H1 (cell line): ENCODE measurements at regions not wholly inside any gene's neighbourhood (a gene's known extent, or its start where the extent isn't known, plus 50 kb on each side); places are given as distances from the start of the nearest gene placed in this dataset.

ENCODE experiments used
- CTCF ChIA-PET: fragments of 300-600 bp; sonication (Branson Sonifier 250); formaldehyde crosslinking; loops from one replicate; lab custom pipeline; 2021; ENCODE audit not compliant: partially characterized antibody; lab: Charles Lee
- POLR2A ChIA-PET: fragments of 300-600 bp; sonication (Branson Sonifier 250); formaldehyde crosslinking; loops from one replicate; lab custom pipeline; 2021; ENCODE audit warnings: inconsistent platforms; ENCODE audit not compliant: partially characterized antibody; lab: Charles Lee
- DNase-seq, 2 experiments: peaks; one replicate each; pipeline versions ENCODE4 v3.0.0 to v3.0.0-alpha.2; 2010 to 2022; ENCODE audit warnings: low spot score in 2 of 2, low read depth in 1 of 2, mixed read lengths in 1 of 2
- FAIRE-seq: peaks from 2 replicates; lab custom pipeline; 2011; peaks lifted over from hg19 to GRCh38; lab: Jason Lieb, UNC
- H2AFZ ChIP-seq: 2 replicates; pipeline ENCODE4 v1.8.1; 2012; ENCODE audit warnings: low read length, inconsistent platforms
- H2AK5ac ChIP-seq: 2 replicates; pipeline ENCODE4 v1.6.1; 2013; ENCODE audit warnings: low read depth, low read length
- H2BK120ac ChIP-seq: replicated peaks from 2 replicates; pipeline ENCODE3; 2013; ENCODE audit warnings: low read depth, low read length, inconsistent platforms
- H2BK12ac ChIP-seq: 2 replicates; pipeline ENCODE4 v1.6.1; 2013; ENCODE audit warnings: low read depth, low read length
- H2BK15ac ChIP-seq: 2 replicates; pipeline ENCODE4 v1.6.1; 2013; ENCODE audit warnings: low read length
- H2BK20ac ChIP-seq: 2 replicates; pipeline ENCODE4 v1.6.1; 2013; ENCODE audit warnings: low read length
- H2BK5ac ChIP-seq: 2 replicates; pipeline ENCODE4 v1.6.1; 2013; ENCODE audit warnings: low read depth, low read length
- H3K14ac ChIP-seq: 2 replicates; pipeline ENCODE4 v1.6.1; 2013; ENCODE audit warnings: inconsistent platforms; ENCODE audit not compliant: insufficient read length
- H3K18ac ChIP-seq: 2 replicates; pipeline ENCODE4 v1.6.1; 2013; ENCODE audit warnings: low read length; ENCODE audit errors: extremely low read depth
- H3K23ac ChIP-seq: 2 replicates; pipeline ENCODE4 v1.6.1; 2013; ENCODE audit warnings: inconsistent platforms; ENCODE audit not compliant: insufficient read length
- H3K23me2 ChIP-seq: 2 replicates; pipeline ENCODE4 v1.6.1; 2013; ENCODE audit warnings: low read depth, low read length
- H3K27ac ChIP-seq: 2 replicates; pipeline ENCODE4 v1.6.1; 2011; ENCODE audit warnings: low read depth, low read length, inconsistent platforms
- H3K27me3 ChIP-seq, 4 experiments: replicated peaks in 1 of 4; 1 replicate in 1 of 4; 2 replicates in 3 of 4; pipeline versions ENCODE4 v1.6.1 to v1.8.1; 2011 to 2013; ENCODE audit warnings: low read length in 3 of 4, mild to moderate bottlenecking in 3 of 4, inconsistent platforms in 2 of 4, mixed read lengths in 2 of 4, moderate library complexity in 1 of 4; ENCODE audit not compliant: control insufficient read depth in 3 of 4, insufficient read depth in 3 of 4; ENCODE audit errors: extremely low read depth in 1 of 4
- H3K36me3 ChIP-seq, 4 experiments: 2 replicates each; pipeline versions ENCODE4 v1.6.1 to v1.8.1; 2011 to 2013; ENCODE audit warnings: mild to moderate bottlenecking in 4 of 4, low read length in 3 of 4, moderate library complexity in 2 of 4, control low read depth in 1 of 4, inconsistent platforms in 1 of 4; ENCODE audit not compliant: insufficient read depth in 4 of 4, control insufficient read depth in 2 of 4
- H3K4ac ChIP-seq: replicated peaks from 2 replicates; pipeline ENCODE3; 2013; ENCODE audit warnings: low read length, low read depth, mixed read lengths, inconsistent platforms; ENCODE audit not compliant: insufficient read length
- H3K4me1 ChIP-seq, 4 experiments: replicated peaks in 1 of 4; 1 replicate in 1 of 4; 2 replicates in 3 of 4; pipeline versions ENCODE4 v1.6.1 to v1.8.1; 2011 to 2013; ENCODE audit warnings: low read length in 3 of 4, inconsistent platforms in 2 of 4, mixed read lengths in 1 of 4; ENCODE audit not compliant: insufficient read depth in 4 of 4, control insufficient read depth in 3 of 4
- H3K4me2 ChIP-seq, 2 experiments: 2 replicates each; pipeline versions ENCODE4 v1.6.1 to v1.8.1; 2011 to 2013; ENCODE audit warnings: low read depth in 2 of 2, low read length in 2 of 2, control low read depth in 1 of 2, inconsistent platforms in 1 of 2, mild to moderate bottlenecking in 1 of 2; ENCODE audit not compliant: insufficient read depth in 1 of 2
- H3K4me3 ChIP-seq, 4 experiments: fragments of 200-600, 300-600 bp in 1 of 4; sonication (generic), shearing (Covaris generic), sonication (Bioruptor Twin) in 1 of 4; 2 replicates each; pipeline versions ENCODE4 v1.5.1 to v1.8.1; 2011 to 2016; ENCODE audit warnings: low read length in 4 of 4, low read depth in 3 of 4, control low read depth in 2 of 4, inconsistent platforms in 2 of 4, mild to moderate bottlenecking in 2 of 4, mixed read lengths in 1 of 4, moderate library complexity in 1 of 4; ENCODE audit not compliant: insufficient read depth in 2 of 4; ENCODE audit errors: extremely low read depth in 1 of 4
- H3K56ac ChIP-seq: replicated peaks from 2 replicates; pipeline ENCODE3; 2013; ENCODE audit warnings: low read depth, mild to moderate bottlenecking, mixed read lengths, low read length, inconsistent platforms; ENCODE audit not compliant: insufficient read length
- H3K79me1 ChIP-seq: 2 replicates; pipeline ENCODE4 v1.6.1; 2013; ENCODE audit warnings: low read depth, low read length, control low read depth
- H3K79me2 ChIP-seq, 2 experiments: 2 replicates each; pipeline versions ENCODE4 v1.6.1 to v1.8.1; 2012 to 2013; ENCODE audit warnings: low read length in 2 of 2, mild to moderate bottlenecking in 2 of 2, inconsistent platforms in 1 of 2; ENCODE audit not compliant: insufficient read depth in 2 of 2, control insufficient read depth in 1 of 2
- H3K9ac ChIP-seq, 4 experiments: replicated peaks in 1 of 4; 1 replicate in 1 of 4; 2 replicates in 3 of 4; pipeline versions ENCODE4 v1.6.1 to v1.8.1; 2011 to 2013; ENCODE audit warnings: low read depth in 3 of 4, low read length in 3 of 4, control low read depth in 2 of 4, mild to moderate bottlenecking in 2 of 4, moderate library complexity in 2 of 4, inconsistent platforms in 1 of 4; ENCODE audit errors: extremely low read depth in 1 of 4
- H3K9me3 ChIP-seq, 2 experiments: 2 replicates each; pipeline versions ENCODE4 v1.6.1 to v1.8.1; 2012 to 2013; ENCODE audit warnings: mild to moderate bottlenecking in 2 of 2, moderate library complexity in 2 of 2, control low read depth in 1 of 2, inconsistent platforms in 1 of 2, low read depth in 1 of 2, low read length in 1 of 2, mixed read lengths in 1 of 2; ENCODE audit not compliant: insufficient read depth in 2 of 2
- H4K20me1 ChIP-seq, 2 experiments: replicated peaks in 1 of 2; 2 replicates each; pipeline versions ENCODE3 to v1.8.1; 2011 to 2013; ENCODE audit warnings: inconsistent platforms in 2 of 2, low read length in 2 of 2, mild to moderate bottlenecking in 1 of 2; ENCODE audit not compliant: insufficient read depth in 2 of 2, control insufficient read depth in 1 of 2
- H4K5ac ChIP-seq: 2 replicates; pipeline ENCODE4 v1.6.1; 2013; ENCODE audit warnings: low read length, low read depth, mixed read lengths, inconsistent platforms; ENCODE audit not compliant: insufficient read length
- H4K8ac ChIP-seq: 2 replicates; pipeline ENCODE4 v1.8.0; 2013; ENCODE audit warnings: mild to moderate bottlenecking, moderate library complexity, low read length, inconsistent platforms; ENCODE audit not compliant: insufficient read depth; ENCODE audit errors: extremely low read depth
- H4K91ac ChIP-seq: replicated peaks from 2 replicates; pipeline ENCODE3; 2013; ENCODE audit warnings: low read length, mixed read lengths, inconsistent platforms; ENCODE audit not compliant: insufficient read length
- ASH2L ChIP-seq: fragments of 200-600, 300-600 bp; sonication (generic); IDR thresholded peaks from one replicate; pipeline ENCODE4 v1.7.1; 2017; ENCODE audit warnings: low read length
- CREB1 ChIP-seq: IDR thresholded peaks from 2 replicates; pipeline ENCODE4 v1.6.1; 2012; ENCODE audit warnings: inconsistent platforms
- EGR1 ChIP-seq: IDR thresholded peaks from 2 replicates; pipeline ENCODE4 v1.6.1; 2011; ENCODE audit warnings: low read depth, low read length, borderline replicate concordance
- EP300 ChIP-seq, 2 experiments: IDR thresholded peaks; 1 replicate in 1 of 2; 2 replicates in 1 of 2; pipeline ENCODE4 v1.6.1; 2011 to 2012; ENCODE audit warnings: low read depth in 2 of 2, low read length in 2 of 2, mild to moderate bottlenecking in 2 of 2, borderline replicate concordance in 1 of 2, inconsistent platforms in 1 of 2, moderate library complexity in 1 of 2
- JUND ChIP-seq: IDR thresholded peaks from 2 replicates; pipeline ENCODE4 v1.6.1; 2011; ENCODE audit warnings: mild to moderate bottlenecking, improper control_type of control experiment, low read length
- RBBP5 ChIP-seq: IDR thresholded peaks from 2 replicates; pipeline ENCODE4 v1.7.1; 2012; ENCODE audit warnings: low read depth, mild to moderate bottlenecking, inconsistent platforms, low read length, moderate library complexity, borderline replicate concordance
- SIN3A ChIP-seq, 2 experiments: IDR thresholded peaks in 1 of 2; conservative IDR thresholded peaks in 1 of 2; 2 replicates each; pipeline ENCODE4 v1.6.1; 2011 to 2012; ENCODE audit warnings: low read length in 2 of 2, improper control_type of control experiment in 1 of 2, low read depth in 1 of 2, mild to moderate bottlenecking in 1 of 2
- SRF ChIP-seq: IDR thresholded peaks from 2 replicates; pipeline ENCODE4 v1.6.1; 2011; ENCODE audit warnings: mild to moderate bottlenecking, low read depth, low read length, moderate library complexity
- TCF12 ChIP-seq: IDR thresholded peaks from 2 replicates; pipeline ENCODE4 v1.6.1; 2011; ENCODE audit warnings: low read depth, mild to moderate bottlenecking, low read length
- YY1 ChIP-seq: IDR thresholded peaks from 2 replicates; pipeline ENCODE4 v1.6.1; 2011; ENCODE audit warnings: low read depth, mild to moderate bottlenecking, low read length
- WGBS, 2 experiments: shearing (Covaris generic) in 1 of 2; methylation state at CpG; one replicate each; pipeline versions ENCODE4 v1.1.6 to v1.1.7; 2013 to 2015; ENCODE audit warnings: low lambda C conversion rate in 2 of 2, mixed read lengths in 2 of 2, inconsistent platforms in 1 of 2, low coverage in 1 of 2, missing lambda C conversion rate in 1 of 2; ENCODE audit not compliant: insufficient replicate concordance in 2 of 2, insufficient coverage in 1 of 2, insufficient read length in 1 of 2; ENCODE audit errors: extremely low coverage in 1 of 2, missing lambda C conversion rate in 1 of 2; 5-methylcytosine and 5-hydroxymethylcytosine counted together

GRCh38 chr3:161156936-161157335 lies 51.8 kb upstream of the B3GALNT1 start:
- Histone ChIP-seq H2AK5ac (no peak overlapping the region), H3K4ac (no peak overlapping the region), H3K27ac (no peak overlapping the region), H3K27me3 (no peaks in the 10 kb centered on the region), H3K23ac (no peak overlapping the region)
- TF ChIP-seq SIN3A (conservative IDR thresholded peaks at IDR 0.05 in 1 of 2, IDR thresholded peaks at IDR 0.05 in 1 of 2; ENCODE audit: low read depth in 1 of 2, low read length in 2 of 2) (no peak), SRF (no peak), RBBP5 (no peak), EGR1 (no peak), TCF12 (no peak), YY1 (no peak), JUND (no peak), CREB1 (no peak), ASH2L (no peak), EP300 (IDR thresholded peaks at IDR 0.05; ENCODE audit: borderline replicate concordance in 1 of 2, low read depth in 2 of 2, low read length in 2 of 2) (no peak)
- TF ChIP-seq, all 59 proteins: peak for 0
- no peak for DNase-seq
- Histone ChIP-seq H3K79me1 (no peaks in the 10 kb centered on the region), H4K5ac (no peak overlapping the region), H4K8ac (no peak overlapping the region; the same call in 1 of the 2 replicates), H3K4me2 (no peak overlapping the region), H2BK12ac (no peak overlapping the region), H3K56ac (no peak overlapping the region), H2BK5ac (no peak overlapping the region), H3K4me3 (no peak overlapping the region), H3K36me3 (no peaks in the 10 kb centered on the region), H3K18ac (no peak overlapping the region), H2AFZ (no peak overlapping the region), H2BK15ac (no peak overlapping the region), H4K91ac (no peak overlapping the region), H2BK20ac (no peak overlapping the region), H3K4me1 (no peaks in the 10 kb centered on the region), H4K20me1 (no peaks in the 10 kb centered on the region), H3K9ac (no peak overlapping the region), H3K23me2 (no peaks in the 10 kb centered on the region), H3K79me2 (no peaks in the 10 kb centered on the region), H3K14ac (no peak overlapping the region), H3K9me3 (no peaks in the 10 kb centered on the region), H2BK120ac (no peak overlapping the region)
- ChIA-PET POLR2A (no interaction called here), CTCF (no interaction called here)
- 87% methylated on average over 5 of the region's 5 CpGs; no CpG with 5 or more reads in 1 of the 2 experiments for WGBS, 2 experiments
- no peak for FAIRE-seq
